Right ventricle myocardium inferior (tissue), 1 donor: ENCODE measurements at regions not wholly inside any gene's neighbourhood (a gene's known extent, or its start where the extent isn't known, plus 50 kb on each side); places are given as distances from the start of the nearest gene placed in this dataset.
"Not testable (repeated sequence)": the region's sequence is repeated elsewhere in the genome, so short reads cannot be mapped to it uniquely, and the experiment has no call there.

Experiments
- ATAC-seq: fragments of 200-7000 bp; cut with Tn5 transposase; one replicate; pipeline ENCODE4 v1.9.1; 2020; ENCODE audit warnings: mild to moderate bottlenecking, moderate library complexity
- DNase-seq: peaks from one replicate; pipeline ENCODE4 v3.0.0; 2021; ENCODE audit errors: missing footprints
- intact Hi-C: fragments of 100-400 bp; cut with DNase I; formaldehyde crosslinking; loops from one replicate; pipeline ENCODE4 v1.11.0; 2022
- donor health status: DM: no; HTN: yes; CAD: no; lungs with severe emphysema.

DNA sequence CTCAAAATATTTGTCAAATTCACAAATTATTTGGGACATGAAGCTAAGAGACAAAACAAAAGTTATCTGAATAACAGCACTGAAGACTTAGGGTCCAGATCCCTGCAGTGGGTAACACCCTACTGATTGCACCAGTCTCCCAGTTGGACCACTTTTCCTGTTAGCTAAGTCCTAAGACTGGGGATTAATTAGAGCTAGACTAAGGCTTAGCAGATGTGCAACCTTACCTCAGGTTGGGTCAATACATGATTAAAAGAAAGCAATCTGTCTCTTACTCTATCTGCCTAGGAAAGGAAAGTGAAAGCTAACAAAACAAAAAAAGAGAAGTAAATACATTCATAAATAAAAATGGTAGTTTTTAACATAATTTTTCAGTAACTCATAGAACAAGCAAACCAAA lies 737.2 kb upstream of the CHRM3 start:
- intact Hi-C loops = no loop called here
- DNase-seq (no peak), ATAC-seq (no peak)

DNA sequence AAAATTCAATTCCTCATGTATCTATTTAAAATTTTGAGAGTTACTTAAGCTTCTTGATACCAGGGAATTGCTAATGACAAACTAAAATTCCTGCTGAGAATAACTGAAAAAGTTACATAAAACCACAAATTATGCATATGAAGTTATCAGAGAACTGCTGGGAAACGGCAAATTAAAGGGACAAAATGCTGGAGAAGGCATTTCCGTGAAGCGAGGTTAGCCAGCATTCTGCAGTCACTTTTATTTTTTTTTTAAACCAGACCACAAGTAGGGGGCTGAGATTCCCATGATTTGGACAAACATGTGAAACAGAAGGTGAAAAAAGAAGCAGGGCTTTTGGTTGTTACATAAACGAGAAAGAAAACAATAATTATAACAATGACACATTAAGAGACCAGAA lies 737.6 kb upstream of the CHRM3 start:
- ATAC-seq (no peak), DNase-seq (no peak)
- intact Hi-C loops = no loop called here

GRCh38 chr1:238648296-238648695 lies 738.1 kb upstream of the CHRM3 start:
- ATAC-seq (no peak), DNase-seq (no peak)
- intact Hi-C loops = no loop called here

DNA sequence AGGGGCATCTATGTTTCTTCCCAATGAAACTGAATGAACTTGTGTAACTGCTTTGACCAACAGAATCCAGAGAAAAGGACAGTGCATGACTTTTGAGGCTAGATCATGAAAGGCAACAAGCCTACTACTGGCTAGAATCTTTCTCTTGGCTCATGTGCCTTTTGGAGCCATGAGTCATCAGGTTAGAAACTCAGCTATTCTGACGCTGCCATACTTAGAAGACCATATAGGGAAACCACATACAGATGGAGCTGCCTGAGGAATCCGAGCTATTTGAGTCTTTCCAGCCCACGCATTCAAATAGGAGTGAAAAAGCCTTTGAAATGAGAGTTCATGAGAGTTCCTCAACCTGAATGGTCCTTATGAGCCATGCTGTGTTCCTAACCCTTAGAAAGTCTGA lies 738.5 kb upstream of the CHRM3 start:
- ATAC-seq (no peak), DNase-seq (no peak)
- intact Hi-C loops = no loop called here

GRCh38 chr1:238642231-238642630 lies 744.1 kb upstream of the CHRM3 start:
- intact Hi-C loops = no loop called here
- ATAC-seq = no peak
- DNase-seq = no peak

DNA sequence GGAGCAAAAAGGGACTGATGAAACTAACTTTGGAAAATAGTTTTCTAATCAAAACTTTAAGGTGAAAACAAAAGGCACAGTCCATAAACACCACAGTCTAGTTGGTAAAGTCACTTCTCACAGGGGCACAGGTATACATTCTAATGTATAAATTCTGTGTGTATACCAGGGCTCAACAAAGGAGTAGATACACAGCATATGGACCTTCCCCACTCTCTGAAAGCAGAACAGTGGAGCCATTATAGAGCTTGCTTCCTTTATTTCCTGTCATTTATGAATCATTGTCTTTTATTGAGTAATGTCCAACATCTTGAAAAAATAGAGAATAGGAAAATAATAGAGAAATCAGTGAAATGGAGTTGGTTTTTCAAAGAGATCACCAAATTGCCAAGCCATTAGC lies 746.5 kb upstream of the CHRM3 start:
- no peak for ATAC-seq
- DNase-seq = no peak
- intact Hi-C loops = no loop called here

DNA sequence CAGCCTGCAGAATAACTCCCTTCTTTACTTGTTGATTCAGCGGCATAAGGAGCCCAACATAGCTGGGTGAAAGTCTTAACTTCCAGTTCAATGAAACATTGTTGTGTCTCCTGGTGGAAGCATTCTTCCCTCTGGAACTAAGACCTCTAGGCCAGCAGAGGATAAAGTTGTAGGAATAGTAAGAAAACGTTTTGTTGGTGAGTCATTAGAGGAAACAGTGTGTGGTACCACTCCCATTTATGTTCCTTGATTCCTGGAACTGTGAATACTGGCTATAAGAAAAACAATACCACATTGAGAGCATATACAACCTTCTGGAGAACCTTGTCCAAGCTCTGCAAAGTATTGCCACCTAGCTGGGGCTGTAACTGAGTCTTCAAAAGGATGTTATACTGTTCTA lies 737.4 kb upstream of the ZP4 start:
- intact Hi-C loops = no loop called here
- DNase-seq (no peak), ATAC-seq (no peak)

GRCh38 chr1:238624776-238625175 lies 734.1 kb upstream of the ZP4 start:
- ATAC-seq (no peak), DNase-seq (no peak)
- intact Hi-C loops = no loop called here

DNA sequence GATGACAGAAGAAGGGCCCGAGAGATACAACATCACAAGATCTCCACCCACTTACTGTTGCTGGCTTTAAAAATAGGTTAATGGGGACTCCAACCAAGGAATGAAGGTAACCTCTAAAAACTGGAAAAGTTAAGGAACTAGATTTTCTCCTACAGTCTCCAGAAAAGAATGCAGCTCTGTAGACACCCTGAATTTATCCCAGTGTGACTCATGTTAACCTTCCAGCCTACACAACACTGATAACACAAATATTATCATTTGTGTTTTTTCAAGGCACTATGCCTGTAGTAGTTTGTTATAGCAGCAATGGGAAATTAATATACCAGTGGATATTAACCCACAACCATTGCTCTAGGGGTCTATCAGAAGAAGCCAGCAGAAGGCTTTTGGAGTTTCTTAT lies 730.7 kb upstream of the ZP4 start:
- intact Hi-C loops = no loop called here
- no peak for DNase-seq
- no peak for ATAC-seq

GRCh38 chr1:238619652-238620051 lies 728.9 kb upstream of the ZP4 start:
- DNase-seq (no peak), ATAC-seq (no peak)
- intact Hi-C loops = no loop called here

DNA sequence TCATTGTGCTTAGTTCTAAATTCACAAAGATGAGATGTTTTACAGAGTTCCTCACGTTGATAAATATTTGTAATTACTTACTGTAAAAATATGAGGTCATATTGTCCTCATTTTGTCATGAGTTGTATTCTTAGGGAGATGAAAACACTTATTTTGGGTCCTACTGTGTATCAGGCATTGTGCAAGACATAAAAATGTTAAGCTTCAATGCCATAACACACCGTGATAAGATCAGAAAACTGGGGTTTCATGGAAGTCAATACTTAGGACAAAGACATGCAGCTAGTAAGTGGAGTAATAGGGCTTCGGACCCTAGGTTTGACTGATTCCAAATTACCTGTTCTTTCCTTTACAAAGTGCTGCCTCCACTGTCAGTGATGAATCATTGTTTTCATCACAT lies 720.7 kb upstream of the ZP4 start:
- DNase-seq = no peak
- intact Hi-C loops = no loop called here
- ATAC-seq = no peak

- ATAC-seq (no peak), DNase-seq (no peak)
- intact Hi-C loops = no loop called here
These were observed 717.4 kb upstream of the ZP4 start for GRCh38 chr1:238608144-238608543.

GRCh38 chr1:238606896-238607295 lies 716.2 kb upstream of the ZP4 start:
- intact Hi-C loops = no loop called here
- DNase-seq = no peak
- no peak for ATAC-seq

- DNase-seq (no peak), ATAC-seq (no peak)
- intact Hi-C loops = no loop called here
These were observed 715.7 kb upstream of the ZP4 start for GRCh38 chr1:238606457-238606856.

- no peak for ATAC-seq
- intact Hi-C loops = no loop called here
- no peak for DNase-seq
These were observed 713.6 kb upstream of the ZP4 start for GRCh38 chr1:238604357-238604756.

GRCh38 chr1:238601604-238602003 lies 710.9 kb upstream of the ZP4 start:
- ATAC-seq, intact Hi-C loops, DNase-seq: not testable (repeated sequence)

DNA sequence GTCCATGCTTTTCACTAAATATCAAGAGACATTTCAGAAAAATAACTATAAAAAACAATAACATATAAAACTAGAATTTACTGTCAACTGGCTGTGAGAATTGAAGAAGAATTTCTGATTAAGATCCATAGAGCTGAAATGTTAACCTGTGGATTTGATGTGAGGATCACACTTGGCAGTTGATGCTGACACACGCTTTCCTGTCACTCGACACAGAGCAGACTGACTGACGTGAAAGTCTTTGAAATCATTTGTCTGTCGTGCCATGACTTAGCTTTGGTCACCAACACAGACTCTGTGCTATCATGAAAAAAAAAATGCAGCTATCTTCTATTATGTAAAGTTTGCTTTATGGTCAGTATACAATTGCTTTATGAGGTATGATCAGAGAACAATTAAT lies 706.0 kb upstream of the ZP4 start:
- intact Hi-C loops = no loop called here
- ATAC-seq (no peak), DNase-seq (no peak)

DNA sequence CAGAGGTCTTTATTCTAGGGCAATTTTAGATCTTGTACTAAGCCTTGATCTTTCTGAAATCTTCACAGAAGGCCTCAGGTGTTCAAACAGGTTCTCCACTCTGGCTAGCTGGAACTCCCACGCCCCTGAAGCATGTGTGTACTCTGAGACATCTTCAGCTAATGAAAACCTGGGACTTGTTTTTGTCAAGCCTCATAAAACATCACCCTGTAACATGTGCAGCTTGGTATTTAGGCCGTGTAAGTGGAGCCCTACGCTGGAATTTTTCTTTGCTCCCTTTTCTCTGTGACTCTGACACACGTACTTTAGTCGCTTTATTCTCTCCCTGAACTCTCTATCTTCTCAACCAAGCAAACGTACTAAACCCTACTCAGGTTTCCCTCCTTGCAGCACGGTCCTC lies 701.9 kb upstream of the ZP4 start:
- intact Hi-C loops = no loop called here
- DNase-seq (no peak), ATAC-seq (no peak)

DNA sequence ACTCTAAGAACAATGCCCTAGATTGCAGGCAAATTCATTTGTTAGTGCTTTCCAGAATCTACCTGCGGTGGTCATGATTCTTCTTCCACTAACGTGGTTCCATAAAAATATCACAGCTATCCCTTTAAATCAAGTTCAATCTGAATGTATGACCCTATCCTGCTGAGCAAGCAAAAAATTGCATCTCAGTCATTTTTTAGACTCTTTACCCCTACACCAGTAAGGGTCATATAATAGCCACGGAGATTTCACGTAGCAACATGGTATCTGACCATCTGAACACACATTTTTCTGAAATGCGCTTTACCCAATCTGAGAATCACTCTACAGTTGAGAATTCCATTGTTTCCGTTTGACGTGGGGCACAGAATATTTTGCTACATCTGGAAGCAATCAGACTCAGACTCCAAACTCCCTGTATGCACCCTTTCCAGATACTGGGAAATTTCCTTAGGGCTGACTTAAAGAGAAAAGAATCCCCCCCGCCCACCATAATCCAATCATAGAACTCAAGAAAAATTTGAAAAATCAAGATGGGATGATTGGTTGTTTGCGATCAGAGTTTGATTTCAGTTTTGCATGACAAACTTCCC lies 699.2 kb upstream of the ZP4 start:
- ATAC-seq (no peak), DNase-seq (no peak)
- intact Hi-C loops = no loop called here

- intact Hi-C loops = no loop called here
- DNase-seq (no peak), ATAC-seq (no peak)
These were observed 692.1 kb upstream of the ZP4 start for GRCh38 chr1:238582816-238583215.

- no peak for ATAC-seq
- DNase-seq = no peak
- intact Hi-C loops = no loop called here
These were observed 690.6 kb upstream of the ZP4 start for GRCh38 chr1:238581332-238581731.

GRCh38 chr1:238568735-238569134 lies 678.0 kb upstream of the ZP4 start:
- intact Hi-C loops = no loop called here

More at GRCh38 chr1:238568735-238569134, 678.0 kb upstream of the ZP4 start:
- ATAC-seq = no peak
- no peak for DNase-seq
